HCT116 (cell line): ENCODE measurements at regions not wholly inside any gene's neighbourhood (a gene's known extent, or its start where the extent isn't known, plus 50 kb on each side); places are given as distances from the start of the nearest gene placed in this dataset.

ENCODE experiments used
- EZH2 ChIP-seq: fragments of 200-600 bp; sonication (generic); IDR thresholded peaks from 2 replicates; pipeline ENCODE4 v1.6.1; 2017; ENCODE audit warnings: antibody characterized with exemption, mixed run types
- EZH2phosphoT487 ChIP-seq: fragments of 200-600 bp; IDR thresholded peaks from 2 replicates; pipeline ENCODE4 v1.6.1; 2018; ENCODE audit warnings: antibody characterized with exemption, borderline replicate concordance
- FOSL1 ChIP-seq: IDR thresholded peaks from 2 replicates; pipeline ENCODE4 v1.6.1; 2012; ENCODE audit warnings: low read depth
- POLR2AphosphoS5 ChIP-seq: IDR thresholded peaks from 2 replicates; pipeline ENCODE4 v1.6.1; 2011; ENCODE audit warnings: mild to moderate bottlenecking, low read depth, low read length, moderate library complexity
- RAD21 ChIP-seq: IDR thresholded peaks from 2 replicates; pipeline ENCODE4 v1.6.1; 2012; ENCODE audit warnings: low read depth, mild to moderate bottlenecking
- TCF7L2 ChIP-seq: IDR thresholded peaks from 2 replicates; pipeline ENCODE4 v1.7.0; 2011; ENCODE audit warnings: borderline replicate concordance, inconsistent platforms; ENCODE audit not compliant: insufficient read depth, insufficient read length; ENCODE audit errors: extremely low read depth
- YY1 ChIP-seq: IDR thresholded peaks from 2 replicates; pipeline ENCODE4 v1.6.1; 2011; ENCODE audit warnings: low read length, low read depth, moderate library complexity, mild to moderate bottlenecking; ENCODE audit not compliant: insufficient replicate concordance; ENCODE audit errors: extremely low read depth
- TF ChIP-seq, protein P1 (sequence below), 3 experiments: fragments of 200-600 bp in 1 of 3; sonication (generic) in 1 of 3; IDR thresholded peaks in 2 of 3; conservative IDR thresholded peaks in 1 of 3; 2 replicates each; pipeline ENCODE4 v1.5.1; 2012 to 2017; ENCODE audit warnings: low read depth in 2 of 3, low read length in 2 of 3, antibody characterized with exemption in 1 of 3, borderline replicate concordance in 1 of 3, control low read depth in 1 of 3, mild to moderate bottlenecking in 1 of 3, mixed read lengths in 1 of 3, mixed run types in 1 of 3, moderate library complexity in 1 of 3; ENCODE audit not compliant: insufficient read depth in 1 of 3
- TF ChIP-seq, protein P2 (sequence below): IDR thresholded peaks from 2 replicates; pipeline ENCODE4 v1.6.1; 2011; ENCODE audit warnings: mild to moderate bottlenecking, low read length, moderate library complexity; ENCODE audit not compliant: insufficient replicate concordance; ENCODE audit errors: extremely low read depth

DNA sequence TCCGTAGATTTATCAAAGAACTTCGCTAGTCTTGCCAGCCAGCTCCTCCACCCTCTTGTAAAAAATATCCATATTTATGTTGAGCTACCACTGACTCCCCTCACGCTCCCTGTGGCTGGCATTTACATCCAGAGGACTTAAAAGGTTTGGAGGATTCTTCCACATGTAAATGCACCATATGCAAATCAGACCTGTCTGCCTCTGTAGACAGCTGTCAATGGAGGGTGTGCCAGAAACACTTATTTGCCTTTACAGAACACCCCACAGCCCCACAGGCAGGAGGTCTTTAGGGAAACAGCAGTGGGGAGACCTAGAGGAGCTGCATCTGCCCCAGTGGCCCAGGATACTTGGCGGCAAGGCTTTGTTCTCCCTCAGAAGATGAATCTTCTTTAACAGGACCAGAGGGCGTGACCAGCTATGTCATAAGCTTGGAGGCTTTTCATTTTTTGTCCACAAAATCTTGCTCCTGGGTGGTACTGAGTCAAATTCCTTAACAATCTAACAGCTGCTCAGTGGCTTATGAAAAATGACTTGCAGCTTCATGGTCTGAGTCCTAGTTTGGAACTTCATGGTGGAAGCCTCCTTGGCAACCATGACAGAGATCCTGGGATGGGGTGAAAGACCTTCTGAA lies 535.8 kb downstream of the EBF1 start:
- no peak for TF ChIP-seq YY1
- TF ChIP-seq, protein P1, sequence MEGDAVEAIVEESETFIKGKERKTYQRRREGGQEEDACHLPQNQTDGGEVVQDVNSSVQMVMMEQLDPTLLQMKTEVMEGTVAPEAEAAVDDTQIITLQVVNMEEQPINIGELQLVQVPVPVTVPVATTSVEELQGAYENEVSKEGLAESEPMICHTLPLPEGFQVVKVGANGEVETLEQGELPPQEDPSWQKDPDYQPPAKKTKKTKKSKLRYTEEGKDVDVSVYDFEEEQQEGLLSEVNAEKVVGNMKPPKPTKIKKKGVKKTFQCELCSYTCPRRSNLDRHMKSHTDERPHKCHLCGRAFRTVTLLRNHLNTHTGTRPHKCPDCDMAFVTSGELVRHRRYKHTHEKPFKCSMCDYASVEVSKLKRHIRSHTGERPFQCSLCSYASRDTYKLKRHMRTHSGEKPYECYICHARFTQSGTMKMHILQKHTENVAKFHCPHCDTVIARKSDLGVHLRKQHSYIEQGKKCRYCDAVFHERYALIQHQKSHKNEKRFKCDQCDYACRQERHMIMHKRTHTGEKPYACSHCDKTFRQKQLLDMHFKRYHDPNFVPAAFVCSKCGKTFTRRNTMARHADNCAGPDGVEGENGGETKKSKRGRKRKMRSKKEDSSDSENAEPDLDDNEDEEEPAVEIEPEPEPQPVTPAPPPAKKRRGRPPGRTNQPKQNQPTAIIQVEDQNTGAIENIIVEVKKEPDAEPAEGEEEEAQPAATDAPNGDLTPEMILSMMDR (IDR thresholded peaks at IDR 0.05 in 2 of 3, conservative IDR thresholded peaks at IDR 0.05 in 1 of 3; ENCODE audit: borderline replicate concordance in 1 of 3, insufficient read depth in 1 of 3, low read depth in 2 of 3, low read length in 2 of 3), result no peak
- no peak for TF ChIP-seq EZH2
- TF ChIP-seq, protein P2, sequence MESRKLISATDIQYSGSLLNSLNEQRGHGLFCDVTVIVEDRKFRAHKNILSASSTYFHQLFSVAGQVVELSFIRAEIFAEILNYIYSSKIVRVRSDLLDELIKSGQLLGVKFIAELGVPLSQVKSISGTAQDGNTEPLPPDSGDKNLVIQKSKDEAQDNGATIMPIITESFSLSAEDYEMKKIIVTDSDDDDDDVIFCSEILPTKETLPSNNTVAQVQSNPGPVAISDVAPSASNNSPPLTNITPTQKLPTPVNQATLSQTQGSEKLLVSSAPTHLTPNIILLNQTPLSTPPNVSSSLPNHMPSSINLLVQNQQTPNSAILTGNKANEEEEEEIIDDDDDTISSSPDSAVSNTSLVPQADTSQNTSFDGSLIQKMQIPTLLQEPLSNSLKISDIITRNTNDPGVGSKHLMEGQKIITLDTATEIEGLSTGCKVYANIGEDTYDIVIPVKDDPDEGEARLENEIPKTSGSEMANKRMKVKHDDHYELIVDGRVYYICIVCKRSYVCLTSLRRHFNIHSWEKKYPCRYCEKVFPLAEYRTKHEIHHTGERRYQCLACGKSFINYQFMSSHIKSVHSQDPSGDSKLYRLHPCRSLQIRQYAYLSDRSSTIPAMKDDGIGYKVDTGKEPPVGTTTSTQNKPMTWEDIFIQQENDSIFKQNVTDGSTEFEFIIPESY, result no peak
- TF ChIP-seq FOSL1, result no peak
- no peak for TF ChIP-seq TCF7L2
- TF ChIP-seq RAD21, result no peak
- no peak for TF ChIP-seq POLR2AphosphoS5
- no peak for TF ChIP-seq EZH2phosphoT487
